HCT116 (cell line): ENCODE measurements at regions not wholly inside any gene's neighbourhood (a gene's known extent, or its start where the extent isn't known, plus 50 kb on each side); places are given as distances from the start of the nearest gene placed in this dataset.

ENCODE experiments used
- ATAC-seq: fragments of 200-7000 bp; cut with Tn5 transposase; 2 replicates; pipeline ENCODE4 v1.9.1; 2020; ENCODE audit warnings: mild to moderate bottlenecking, moderate library complexity
- BruUV-seq: library from RNA; stranded (reverse); fragments of 400-500 nt; replicated peaks from 2 replicates; lab custom pipeline; 2021; lab: Mats Ljungman, UMichigan
- CTCF ChIA-PET: fragments of 300-600 bp; sonication (Branson Sonifier 250); formaldehyde crosslinking; loops from one replicate; lab custom pipeline; 2021; ENCODE audit warnings: antibody characterized with exemption; lab: Charles Lee
- POLR2A ChIA-PET: fragments of 300-600, 350-600 bp; sonication (Branson Sonifier 250); formaldehyde crosslinking; loops from one replicate; lab custom pipeline; 2021; ENCODE audit warnings: antibody characterized with exemption; lab: Charles Lee
- RAD21 ChIA-PET, 2 experiments: fragments of 300-600 bp; sonication (Branson Sonifier 250); formaldehyde crosslinking; loops; one replicate each; lab custom pipeline; 2023; ENCODE audit warnings: low total read pairs in 2 of 2; ENCODE audit not compliant: uncharacterized antibody in 2 of 2, unreplicated experiment in 2 of 2, low non-redundant PET in 1 of 2; lab: Charles Lee
- DNase-seq: peaks from one replicate; pipeline ENCODE4 v3.0.0-alpha.2; 2010; ENCODE audit warnings: low read depth, low spot score
- H2AFZ ChIP-seq: fragments of 200-600 bp; shearing (Covaris generic), sonication (generic); 2 replicates; pipeline ENCODE4 v1.6.1; 2017; ENCODE audit warnings: low read depth, mixed run types, mixed read lengths, antibody characterized with exemption, low read length; ENCODE audit not compliant: poor library complexity, severe bottlenecking
- H3K27ac ChIP-seq: 2 replicates; pipeline ENCODE4 v1.5.1; 2012; ENCODE audit warnings: low read depth, low read length
- H3K27me3 ChIP-seq: fragments of 200-600 bp; sonication (generic); 2 replicates; pipeline ENCODE4 v1.6.1; 2016; ENCODE audit warnings: mixed run types, low read length, mixed read lengths; ENCODE audit not compliant: insufficient read depth
- H3K36me3 ChIP-seq, 2 experiments: fragments of 200-500 bp in 1 of 2; fragments of 200-600 bp in 1 of 2; sonication (Bioruptor generic) in 1 of 2; sonication (generic) in 1 of 2; 2 replicates each; pipeline versions ENCODE4 v1.5.1 to v1.6.1; 2014 to 2016; ENCODE audit warnings: low read length in 2 of 2, inconsistent platforms in 1 of 2, mixed read lengths in 1 of 2, mixed run types in 1 of 2; ENCODE audit not compliant: insufficient read depth in 2 of 2, control insufficient read depth in 1 of 2
- H3K4me1 ChIP-seq, 2 experiments: fragments of 200-600 bp in 1 of 2; sonication (generic) in 1 of 2; 2 replicates each; pipeline versions ENCODE4 v1.5.1 to v1.6.1; 2012 to 2017; ENCODE audit warnings: low read length in 2 of 2, inconsistent platforms in 1 of 2, mild to moderate bottlenecking in 1 of 2, mixed read lengths in 1 of 2, mixed run types in 1 of 2, moderate library complexity in 1 of 2; ENCODE audit not compliant: insufficient read depth in 2 of 2, control insufficient read depth in 1 of 2
- H3K4me2 ChIP-seq: fragments of 200-600 bp; sonication (generic); 2 replicates; pipeline ENCODE4 v1.6.1; 2017; ENCODE audit warnings: mixed run types, low read length, mixed read lengths
- H3K4me3 ChIP-seq, 2 experiments: fragments of 200-600 bp in 1 of 2; sonication (generic) in 1 of 2; replicated peaks in 1 of 2; 2 replicates each; pipeline ENCODE4 v1.5.1; 2011 to 2016; ENCODE audit warnings: low read length in 2 of 2, control low read depth in 1 of 2, low read depth in 1 of 2, mild to moderate bottlenecking in 1 of 2, mixed read lengths in 1 of 2, mixed run types in 1 of 2
- H3K79me2 ChIP-seq: fragments of 200-600 bp; sonication (generic); 2 replicates; pipeline ENCODE4 v1.6.1; 2017; ENCODE audit warnings: mild to moderate bottlenecking, mixed run types, low read length, moderate library complexity, mixed read lengths; ENCODE audit not compliant: insufficient read depth
- H3K9ac ChIP-seq: fragments of 200-600 bp; sonication (generic); 2 replicates; pipeline ENCODE4 v1.6.1; 2016; ENCODE audit warnings: low read length, mixed read lengths
- H3K9me2 ChIP-seq: fragments of 200-600 bp; sonication (generic), shearing (Covaris generic); 2 replicates; pipeline ENCODE4 v1.6.1; 2017; ENCODE audit warnings: mixed run types, mild to moderate bottlenecking, moderate library complexity; ENCODE audit not compliant: insufficient read depth
- H3K9me3 ChIP-seq, 2 experiments: fragments of 200-500 bp in 1 of 2; fragments of 200-600 bp in 1 of 2; sonication (Bioruptor generic) in 1 of 2; sonication (generic) in 1 of 2; 2 replicates each; pipeline ENCODE4 v1.6.1; 2014 to 2017; ENCODE audit warnings: low read length in 2 of 2, mixed read lengths in 2 of 2, inconsistent platforms in 1 of 2, low read depth in 1 of 2, mild to moderate bottlenecking in 1 of 2, mixed run types in 1 of 2, moderate library complexity in 1 of 2; ENCODE audit not compliant: control insufficient read depth in 1 of 2, insufficient read depth in 1 of 2
- H4K20me1 ChIP-seq: fragments of 200-600 bp; sonication (generic), shearing (Covaris generic); 2 replicates; pipeline ENCODE4 v1.6.1; 2017; ENCODE audit warnings: mixed run types, mild to moderate bottlenecking, moderate library complexity; ENCODE audit not compliant: insufficient read depth
- CBX3 ChIP-seq: IDR thresholded peaks from 2 replicates; pipeline ENCODE4 v1.6.1; 2012; ENCODE audit warnings: low read depth
- CEBPB ChIP-seq: IDR thresholded peaks from 2 replicates; pipeline ENCODE4 v1.6.1; 2012; ENCODE audit warnings: low read depth
- EGR1 ChIP-seq: IDR thresholded peaks from 2 replicates; pipeline ENCODE4 v1.6.1; 2012; ENCODE audit warnings: low read depth
- ELF1 ChIP-seq: IDR thresholded peaks from 2 replicates; pipeline ENCODE4 v1.6.1; 2012; ENCODE audit warnings: low read depth, borderline replicate concordance
- EZH2 ChIP-seq: fragments of 200-600 bp; sonication (generic); IDR thresholded peaks from 2 replicates; pipeline ENCODE4 v1.6.1; 2017; ENCODE audit warnings: antibody characterized with exemption, mixed run types
- EZH2phosphoT487 ChIP-seq: fragments of 200-600 bp; IDR thresholded peaks from 2 replicates; pipeline ENCODE4 v1.6.1; 2018; ENCODE audit warnings: antibody characterized with exemption, borderline replicate concordance
- FOSL1 ChIP-seq: IDR thresholded peaks from 2 replicates; pipeline ENCODE4 v1.6.1; 2012; ENCODE audit warnings: low read depth
- JUND ChIP-seq: IDR thresholded peaks from 2 replicates; pipeline ENCODE4 v1.6.1; 2012
- POLR2A ChIP-seq: IDR thresholded peaks from 2 replicates; pipeline ENCODE4 v1.7.0; 2011; ENCODE audit warnings: borderline replicate concordance; ENCODE audit not compliant: insufficient read depth, insufficient read length; ENCODE audit errors: extremely low read depth
- POLR2AphosphoS5 ChIP-seq: IDR thresholded peaks from 2 replicates; pipeline ENCODE4 v1.6.1; 2011; ENCODE audit warnings: mild to moderate bottlenecking, low read depth, low read length, moderate library complexity
- SIN3A ChIP-seq: IDR thresholded peaks from 2 replicates; pipeline ENCODE4 v1.6.1; 2012; ENCODE audit warnings: low read depth
- SRF ChIP-seq: IDR thresholded peaks from 2 replicates; pipeline ENCODE4 v1.6.1; 2012; ENCODE audit warnings: low read depth
- TCF7L2 ChIP-seq: IDR thresholded peaks from 2 replicates; pipeline ENCODE4 v1.7.0; 2011; ENCODE audit warnings: borderline replicate concordance, inconsistent platforms; ENCODE audit not compliant: insufficient read depth, insufficient read length; ENCODE audit errors: extremely low read depth
- YY1 ChIP-seq: IDR thresholded peaks from 2 replicates; pipeline ENCODE4 v1.6.1; 2011; ENCODE audit warnings: low read length, low read depth, moderate library complexity, mild to moderate bottlenecking; ENCODE audit not compliant: insufficient replicate concordance; ENCODE audit errors: extremely low read depth
- ZFX ChIP-seq: fragments of 450-650 bp; IDR thresholded peaks from 2 replicates; pipeline ENCODE4 v1.6.1; 2017
- ZNF274 ChIP-seq: fragments of 200-500 bp; sonication (Bioruptor generic); IDR thresholded peaks from 2 replicates; pipeline ENCODE4 v1.6.1; 2014; ENCODE audit warnings: mild to moderate bottlenecking, low read depth, low read length, inconsistent platforms
- intact Hi-C: fragments of 100-400 bp; cut with micrococcal nuclease; formaldehyde crosslinking; loops from 2 replicates; pipeline ENCODE4 v1.10.0; 2022
- TF ChIP-seq, protein P1 (sequence below): IDR thresholded peaks from 2 replicates; pipeline ENCODE4 v1.6.1; 2012; ENCODE audit warnings: low read depth
- TF ChIP-seq, protein P2 (sequence below): IDR thresholded peaks from 2 replicates; pipeline ENCODE4 v1.6.1; 2012
- TF ChIP-seq, protein P3 (sequence below), 3 experiments: fragments of 200-600 bp in 1 of 3; sonication (generic) in 1 of 3; IDR thresholded peaks in 2 of 3; conservative IDR thresholded peaks in 1 of 3; 2 replicates each; pipeline ENCODE4 v1.5.1; 2012 to 2017; ENCODE audit warnings: low read depth in 2 of 3, low read length in 2 of 3, antibody characterized with exemption in 1 of 3, borderline replicate concordance in 1 of 3, control low read depth in 1 of 3, mild to moderate bottlenecking in 1 of 3, mixed read lengths in 1 of 3, mixed run types in 1 of 3, moderate library complexity in 1 of 3; ENCODE audit not compliant: insufficient read depth in 1 of 3
- TF ChIP-seq, protein P4 (sequence below): IDR thresholded peaks from 2 replicates; pipeline ENCODE4 v1.6.1; 2012
- TF ChIP-seq, protein P5 (sequence below): IDR thresholded peaks from 2 replicates; pipeline ENCODE4 v1.6.1; 2011; ENCODE audit warnings: mild to moderate bottlenecking, low read length, moderate library complexity; ENCODE audit not compliant: insufficient replicate concordance; ENCODE audit errors: extremely low read depth

DNA sequence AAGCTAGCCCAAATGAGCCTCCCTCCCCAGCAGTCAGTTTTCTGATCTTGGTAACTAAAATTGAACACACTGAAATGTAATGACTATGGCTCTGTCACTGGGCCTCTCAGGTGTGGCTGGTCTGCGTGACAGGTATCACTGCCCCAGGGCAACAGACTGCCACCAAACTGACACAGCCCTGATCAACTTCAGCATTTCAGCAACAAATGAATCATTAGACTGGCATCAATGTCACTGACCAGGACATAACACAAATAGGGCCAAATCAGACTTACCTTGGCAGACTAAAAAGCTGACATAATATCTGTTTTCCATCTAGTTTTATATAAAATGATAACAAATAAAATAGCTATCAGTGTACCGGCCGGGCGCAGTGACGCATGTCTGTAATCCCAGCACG is 290.8 kb upstream of the CHAC2 start:
- BruUV-seq: no TSS peak
- CTCF ChIA-PET: no interaction called here
- peak overlapping the region; percentile 72 for H3K4me2 ChIP-seq
- no peak for TF ChIP-seq POLR2AphosphoS5
- TF ChIP-seq, protein P1, sequence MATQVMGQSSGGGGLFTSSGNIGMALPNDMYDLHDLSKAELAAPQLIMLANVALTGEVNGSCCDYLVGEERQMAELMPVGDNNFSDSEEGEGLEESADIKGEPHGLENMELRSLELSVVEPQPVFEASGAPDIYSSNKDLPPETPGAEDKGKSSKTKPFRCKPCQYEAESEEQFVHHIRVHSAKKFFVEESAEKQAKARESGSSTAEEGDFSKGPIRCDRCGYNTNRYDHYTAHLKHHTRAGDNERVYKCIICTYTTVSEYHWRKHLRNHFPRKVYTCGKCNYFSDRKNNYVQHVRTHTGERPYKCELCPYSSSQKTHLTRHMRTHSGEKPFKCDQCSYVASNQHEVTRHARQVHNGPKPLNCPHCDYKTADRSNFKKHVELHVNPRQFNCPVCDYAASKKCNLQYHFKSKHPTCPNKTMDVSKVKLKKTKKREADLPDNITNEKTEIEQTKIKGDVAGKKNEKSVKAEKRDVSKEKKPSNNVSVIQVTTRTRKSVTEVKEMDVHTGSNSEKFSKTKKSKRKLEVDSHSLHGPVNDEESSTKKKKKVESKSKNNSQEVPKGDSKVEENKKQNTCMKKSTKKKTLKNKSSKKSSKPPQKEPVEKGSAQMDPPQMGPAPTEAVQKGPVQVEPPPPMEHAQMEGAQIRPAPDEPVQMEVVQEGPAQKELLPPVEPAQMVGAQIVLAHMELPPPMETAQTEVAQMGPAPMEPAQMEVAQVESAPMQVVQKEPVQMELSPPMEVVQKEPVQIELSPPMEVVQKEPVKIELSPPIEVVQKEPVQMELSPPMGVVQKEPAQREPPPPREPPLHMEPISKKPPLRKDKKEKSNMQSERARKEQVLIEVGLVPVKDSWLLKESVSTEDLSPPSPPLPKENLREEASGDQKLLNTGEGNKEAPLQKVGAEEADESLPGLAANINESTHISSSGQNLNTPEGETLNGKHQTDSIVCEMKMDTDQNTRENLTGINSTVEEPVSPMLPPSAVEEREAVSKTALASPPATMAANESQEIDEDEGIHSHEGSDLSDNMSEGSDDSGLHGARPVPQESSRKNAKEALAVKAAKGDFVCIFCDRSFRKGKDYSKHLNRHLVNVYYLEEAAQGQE: no peak
- TF ChIP-seq CEBPB: 0 out of 2 replicates have a peak, but pooled peaks have one; percentile 26
- TF ChIP-seq EZH2phosphoT487: no peak
- no peak for TF ChIP-seq POLR2A
- TF ChIP-seq ZFX: no peak
- no peak for TF ChIP-seq ELF1
- no peak for TF ChIP-seq SRF
- no peak; the same call in 1 of the 2 replicates for TF ChIP-seq CBX3
- TF ChIP-seq, protein P2, sequence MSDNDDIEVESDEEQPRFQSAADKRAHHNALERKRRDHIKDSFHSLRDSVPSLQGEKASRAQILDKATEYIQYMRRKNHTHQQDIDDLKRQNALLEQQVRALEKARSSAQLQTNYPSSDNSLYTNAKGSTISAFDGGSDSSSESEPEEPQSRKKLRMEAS: peak; percentile 35; the same call in 1 of the 2 replicates
- 0 out of 2 replicates have a peak, but pooled peaks have one; percentile 37 for TF ChIP-seq SIN3A
- TF ChIP-seq, protein P3, sequence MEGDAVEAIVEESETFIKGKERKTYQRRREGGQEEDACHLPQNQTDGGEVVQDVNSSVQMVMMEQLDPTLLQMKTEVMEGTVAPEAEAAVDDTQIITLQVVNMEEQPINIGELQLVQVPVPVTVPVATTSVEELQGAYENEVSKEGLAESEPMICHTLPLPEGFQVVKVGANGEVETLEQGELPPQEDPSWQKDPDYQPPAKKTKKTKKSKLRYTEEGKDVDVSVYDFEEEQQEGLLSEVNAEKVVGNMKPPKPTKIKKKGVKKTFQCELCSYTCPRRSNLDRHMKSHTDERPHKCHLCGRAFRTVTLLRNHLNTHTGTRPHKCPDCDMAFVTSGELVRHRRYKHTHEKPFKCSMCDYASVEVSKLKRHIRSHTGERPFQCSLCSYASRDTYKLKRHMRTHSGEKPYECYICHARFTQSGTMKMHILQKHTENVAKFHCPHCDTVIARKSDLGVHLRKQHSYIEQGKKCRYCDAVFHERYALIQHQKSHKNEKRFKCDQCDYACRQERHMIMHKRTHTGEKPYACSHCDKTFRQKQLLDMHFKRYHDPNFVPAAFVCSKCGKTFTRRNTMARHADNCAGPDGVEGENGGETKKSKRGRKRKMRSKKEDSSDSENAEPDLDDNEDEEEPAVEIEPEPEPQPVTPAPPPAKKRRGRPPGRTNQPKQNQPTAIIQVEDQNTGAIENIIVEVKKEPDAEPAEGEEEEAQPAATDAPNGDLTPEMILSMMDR (IDR thresholded peaks at IDR 0.05 in 2 of 3, conservative IDR thresholded peaks at IDR 0.05 in 1 of 3; ENCODE audit: borderline replicate concordance in 1 of 3, insufficient read depth in 1 of 3, low read depth in 2 of 3, low read length in 2 of 3): no peak
- TF ChIP-seq YY1: no peak
- TF ChIP-seq, protein P4, sequence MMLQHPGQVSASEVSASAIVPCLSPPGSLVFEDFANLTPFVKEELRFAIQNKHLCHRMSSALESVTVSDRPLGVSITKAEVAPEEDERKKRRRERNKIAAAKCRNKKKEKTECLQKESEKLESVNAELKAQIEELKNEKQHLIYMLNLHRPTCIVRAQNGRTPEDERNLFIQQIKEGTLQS: no peak
- TF ChIP-seq, protein P5, sequence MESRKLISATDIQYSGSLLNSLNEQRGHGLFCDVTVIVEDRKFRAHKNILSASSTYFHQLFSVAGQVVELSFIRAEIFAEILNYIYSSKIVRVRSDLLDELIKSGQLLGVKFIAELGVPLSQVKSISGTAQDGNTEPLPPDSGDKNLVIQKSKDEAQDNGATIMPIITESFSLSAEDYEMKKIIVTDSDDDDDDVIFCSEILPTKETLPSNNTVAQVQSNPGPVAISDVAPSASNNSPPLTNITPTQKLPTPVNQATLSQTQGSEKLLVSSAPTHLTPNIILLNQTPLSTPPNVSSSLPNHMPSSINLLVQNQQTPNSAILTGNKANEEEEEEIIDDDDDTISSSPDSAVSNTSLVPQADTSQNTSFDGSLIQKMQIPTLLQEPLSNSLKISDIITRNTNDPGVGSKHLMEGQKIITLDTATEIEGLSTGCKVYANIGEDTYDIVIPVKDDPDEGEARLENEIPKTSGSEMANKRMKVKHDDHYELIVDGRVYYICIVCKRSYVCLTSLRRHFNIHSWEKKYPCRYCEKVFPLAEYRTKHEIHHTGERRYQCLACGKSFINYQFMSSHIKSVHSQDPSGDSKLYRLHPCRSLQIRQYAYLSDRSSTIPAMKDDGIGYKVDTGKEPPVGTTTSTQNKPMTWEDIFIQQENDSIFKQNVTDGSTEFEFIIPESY: no peak
- TF ChIP-seq FOSL1: 0 out of 2 replicates have a peak, but pooled peaks have one; percentile 41
- TF ChIP-seq ZNF274: no peak
- TF ChIP-seq JUND: peak; percentile 59
- no peak for TF ChIP-seq TCF7L2
- no peak for TF ChIP-seq EZH2
- TF ChIP-seq EGR1: no peak

More for the DNA sequence above, 290.8 kb upstream of the CHAC2 start:
- ChIA-PET RAD21 (no interaction called here), POLR2A (no interaction called here)
- Histone ChIP-seq H4K20me1 (no peaks in the 10 kb centered on the region), H3K79me2 (no peaks in the 10 kb centered on the region), H3K9me3 (no peaks in the 10 kb centered on the region), H3K27me3 (no peaks in the 10 kb centered on the region), H3K36me3 (no peaks in the 10 kb centered on the region), H3K4me1 (peaks cover 25 to 37% of the 10 kb centered on the region in 2 experiments), H3K27ac (no peak overlapping the region), H2AFZ (peak overlapping the region; percentile 62), H3K4me3 (0 out of 4 replicates have a peak overlapping the region, but pooled peaks of 1 of the 2 experiments have one; percentile 7), H3K9ac (no peak overlapping the region), H3K9me2 (no peaks in the 10 kb centered on the region)
- intact Hi-C loops: no loop called here
- DNase-seq: no peak
- peak; percentile 37; the same call in 1 of the 2 replicates for ATAC-seq
